GM12873 (cell line): ENCODE measurements at regions not wholly inside any gene's neighbourhood (a gene's known extent, or its start where the extent isn't known, plus 50 kb on each side); places are given as distances from the start of the nearest gene placed in this dataset.

Experiments used
- CTCF ChIP-seq: IDR thresholded peaks from 2 replicates; pipeline ENCODE4 v1.5.1; 2012; ENCODE audit warnings: low read depth, mild to moderate bottlenecking, moderate library complexity, low read length, control low read depth; ENCODE audit not compliant: insufficient read depth; ENCODE audit errors: missing control alignments

DNA sequence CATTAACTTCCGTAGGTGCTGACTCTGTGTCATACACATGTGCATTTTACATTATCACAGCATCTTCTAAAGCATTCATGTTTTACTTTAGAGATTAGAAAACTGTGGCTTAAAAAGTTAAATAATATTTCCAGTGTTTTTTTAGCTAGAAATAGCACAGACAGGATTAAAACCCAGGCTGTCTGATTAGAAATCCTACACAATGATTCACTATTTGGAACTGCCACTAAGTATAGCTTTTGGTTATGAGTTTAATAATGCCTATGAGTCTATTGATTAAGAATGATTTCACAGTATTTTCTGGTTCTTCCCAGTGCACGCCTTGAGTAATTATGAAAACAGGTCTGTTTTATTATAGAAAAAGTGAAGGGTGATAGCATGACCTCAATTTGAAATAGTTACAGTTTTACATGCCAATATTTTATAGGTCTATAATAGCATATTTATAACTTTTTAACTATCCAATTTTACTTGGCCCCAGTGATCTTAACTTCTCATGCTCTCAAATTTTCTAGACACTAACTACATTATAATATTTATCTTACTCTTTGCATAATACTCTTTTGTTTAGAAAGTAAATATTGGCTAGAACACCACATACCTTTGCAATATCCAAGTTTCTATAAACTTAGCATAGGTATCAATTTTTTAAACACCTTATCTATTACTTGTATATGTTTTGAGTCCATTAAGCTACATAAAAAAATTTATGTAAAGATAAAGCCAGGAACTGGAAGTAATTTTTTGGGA, 313.2 kb downstream of the RND3 start:
- TF ChIP-seq CTCF = no peak

DNA sequence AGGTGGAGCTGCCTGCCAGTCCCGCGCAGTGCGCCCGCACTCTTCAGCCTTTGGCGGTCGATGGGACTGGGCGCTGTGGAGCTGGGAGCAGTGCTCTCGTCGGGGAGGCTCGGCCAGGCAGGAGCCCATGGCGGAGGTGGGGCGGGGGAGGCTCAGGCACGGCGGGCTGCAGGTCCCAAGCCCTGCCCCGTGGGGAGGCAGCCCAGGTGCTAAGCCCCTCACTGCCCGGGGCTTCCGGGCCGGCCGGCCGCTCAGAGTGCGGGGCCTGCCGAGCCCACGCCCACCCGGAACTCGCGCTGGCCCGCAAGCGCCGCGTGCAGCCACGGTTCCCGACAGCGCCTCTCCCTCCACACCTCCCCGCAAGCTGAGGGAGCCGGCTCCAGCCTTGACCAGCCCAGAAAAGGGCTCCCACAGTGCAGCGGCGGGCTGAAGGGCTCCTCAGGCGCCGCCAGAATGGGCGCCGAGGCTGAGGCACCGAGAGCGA, 316.4 kb downstream of the RND3 start:
- TF ChIP-seq CTCF = no peak

DNA sequence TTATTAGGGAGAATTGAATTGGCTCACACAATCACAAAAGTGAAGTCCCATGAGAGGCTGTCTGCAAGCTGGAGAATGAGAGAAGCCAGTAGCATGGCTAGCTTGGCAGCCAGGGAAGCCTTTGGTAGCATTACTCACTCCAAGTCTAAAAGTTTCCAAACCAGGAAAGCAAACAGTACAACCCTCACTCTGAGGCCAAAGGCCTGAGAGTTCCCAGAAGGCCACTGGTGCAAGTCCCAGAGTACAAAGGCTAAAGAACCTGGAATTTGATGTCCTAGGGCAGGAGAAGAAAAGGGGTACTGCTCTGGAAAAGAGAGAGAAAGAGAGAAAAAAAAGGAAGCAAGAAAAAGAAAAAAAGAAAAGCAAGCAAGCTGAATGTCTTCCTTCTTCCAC, 318.2 kb downstream of the RND3 start:
- TF ChIP-seq CTCF = no peak

DNA sequence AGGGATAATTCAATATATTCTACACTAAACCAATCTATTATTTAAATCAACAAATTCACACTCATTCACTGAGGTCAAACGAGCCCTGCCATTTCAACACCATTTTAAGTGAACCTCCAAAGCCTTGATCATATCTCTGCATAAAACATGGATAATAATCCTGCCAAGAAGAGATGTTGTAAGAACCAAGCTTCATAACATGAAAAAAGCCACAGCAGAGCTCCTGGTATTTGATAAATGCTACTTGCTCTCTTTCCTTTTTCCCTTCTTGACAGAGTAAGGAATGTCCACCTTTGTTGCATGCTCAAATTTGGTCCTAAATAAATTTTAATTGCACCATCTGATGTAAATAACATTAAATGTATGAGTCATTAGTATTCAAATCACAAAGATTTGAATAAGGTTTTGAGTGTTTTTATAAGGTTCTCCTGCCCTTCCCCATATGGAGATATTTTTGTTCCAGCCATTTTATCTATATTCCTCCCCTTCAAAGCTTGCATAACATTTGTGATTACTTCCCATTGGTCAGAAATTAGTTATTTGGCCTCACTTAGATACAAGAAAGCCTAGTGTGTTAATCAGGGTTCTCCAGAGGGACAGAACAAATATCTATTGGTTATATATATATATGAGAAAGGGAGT, 318.8 kb downstream of the RND3 start:
- no peak for TF ChIP-seq CTCF

DNA sequence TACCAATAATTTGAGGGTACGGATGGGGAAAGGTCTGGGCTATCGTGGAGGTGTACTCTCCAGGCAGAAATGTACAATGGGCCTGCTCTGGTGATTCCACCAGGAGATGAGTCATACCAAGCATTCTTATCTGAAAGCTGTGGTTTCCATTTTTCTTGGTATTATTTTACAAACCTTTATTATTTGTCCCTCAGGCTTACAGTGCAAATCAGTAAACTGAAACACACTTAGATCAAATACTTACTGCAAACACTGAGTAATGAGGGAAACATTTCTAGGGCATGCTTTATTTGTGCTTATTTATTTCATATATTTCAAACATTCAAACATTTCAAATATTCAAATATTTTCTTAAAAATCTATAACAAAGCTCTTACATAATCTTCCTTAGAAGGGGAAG, 319.8 kb downstream of the RND3 start:
- TF ChIP-seq CTCF = no peak

- no peak for TF ChIP-seq CTCF
Measured at GRCh38 chr2:150166313-150167051, 321.0 kb downstream of the RND3 start.

GRCh38 chr2:150165988-150166312, 321.5 kb downstream of the RND3 start:
- TF ChIP-seq CTCF = no peak
